C4-2B (cell line): ENCODE measurements at regions not wholly inside any gene's neighbourhood (a gene's known extent, or its start where the extent isn't known, plus 50 kb on each side); places are given as distances from the start of the nearest gene placed in this dataset.

Experiments
- ZFX ChIP-seq: fragments of 450-650 bp; IDR thresholded peaks from 2 replicates; pipeline ENCODE4 v1.6.1; 2017
- TF ChIP-seq, protein P1 (sequence below): fragments of 450-650 bp; conservative IDR thresholded peaks from 2 replicates; pipeline ENCODE4 v1.5.1; 2017; ENCODE audit warnings: mild to moderate bottlenecking

DNA sequence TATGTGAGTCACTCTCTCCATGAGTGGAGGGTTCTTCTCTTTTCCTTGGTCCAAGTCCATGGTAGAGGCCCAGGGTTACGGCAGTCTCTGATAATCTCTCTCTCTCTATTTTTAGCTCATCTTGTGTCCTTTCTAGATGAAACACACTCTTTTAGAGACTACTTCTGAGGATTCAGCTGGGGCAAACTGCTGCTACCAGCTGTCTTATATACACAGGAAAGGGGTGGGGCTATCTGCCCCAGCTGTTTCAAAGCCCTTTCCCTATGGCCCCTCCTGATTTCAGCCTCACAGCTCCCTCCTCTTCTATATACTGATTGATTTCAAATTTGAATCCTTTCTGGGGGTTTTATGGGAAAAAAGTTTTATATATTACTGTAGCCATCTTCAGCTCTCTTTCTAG is 324.8 kb downstream of the RWDD3 start:
- TF ChIP-seq, protein P1, sequence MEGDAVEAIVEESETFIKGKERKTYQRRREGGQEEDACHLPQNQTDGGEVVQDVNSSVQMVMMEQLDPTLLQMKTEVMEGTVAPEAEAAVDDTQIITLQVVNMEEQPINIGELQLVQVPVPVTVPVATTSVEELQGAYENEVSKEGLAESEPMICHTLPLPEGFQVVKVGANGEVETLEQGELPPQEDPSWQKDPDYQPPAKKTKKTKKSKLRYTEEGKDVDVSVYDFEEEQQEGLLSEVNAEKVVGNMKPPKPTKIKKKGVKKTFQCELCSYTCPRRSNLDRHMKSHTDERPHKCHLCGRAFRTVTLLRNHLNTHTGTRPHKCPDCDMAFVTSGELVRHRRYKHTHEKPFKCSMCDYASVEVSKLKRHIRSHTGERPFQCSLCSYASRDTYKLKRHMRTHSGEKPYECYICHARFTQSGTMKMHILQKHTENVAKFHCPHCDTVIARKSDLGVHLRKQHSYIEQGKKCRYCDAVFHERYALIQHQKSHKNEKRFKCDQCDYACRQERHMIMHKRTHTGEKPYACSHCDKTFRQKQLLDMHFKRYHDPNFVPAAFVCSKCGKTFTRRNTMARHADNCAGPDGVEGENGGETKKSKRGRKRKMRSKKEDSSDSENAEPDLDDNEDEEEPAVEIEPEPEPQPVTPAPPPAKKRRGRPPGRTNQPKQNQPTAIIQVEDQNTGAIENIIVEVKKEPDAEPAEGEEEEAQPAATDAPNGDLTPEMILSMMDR: no peak
- no peak for TF ChIP-seq ZFX
